HCT116 (cell line): ENCODE measurements at regions not wholly inside any gene's neighbourhood (a gene's known extent, or its start where the extent isn't known, plus 50 kb on each side); places are given as distances from the start of the nearest gene placed in this dataset.

Experiments used
- ATAC-seq: fragments of 200-7000 bp; cut with Tn5 transposase; 2 replicates; pipeline ENCODE4 v1.9.1; 2020; ENCODE audit warnings: mild to moderate bottlenecking, moderate library complexity
- BruUV-seq: library from RNA; stranded (reverse); fragments of 400-500 nt; replicated peaks from 2 replicates; lab custom pipeline; 2021; lab: Mats Ljungman, UMichigan
- CTCF ChIA-PET: fragments of 300-600 bp; sonication (Branson Sonifier 250); formaldehyde crosslinking; loops from one replicate; lab custom pipeline; 2021; ENCODE audit warnings: antibody characterized with exemption; lab: Charles Lee
- POLR2A ChIA-PET: fragments of 300-600, 350-600 bp; sonication (Branson Sonifier 250); formaldehyde crosslinking; loops from one replicate; lab custom pipeline; 2021; ENCODE audit warnings: antibody characterized with exemption; lab: Charles Lee
- RAD21 ChIA-PET, 2 experiments: fragments of 300-600 bp; sonication (Branson Sonifier 250); formaldehyde crosslinking; loops; one replicate each; lab custom pipeline; 2023; ENCODE audit warnings: low total read pairs in 2 of 2; ENCODE audit not compliant: uncharacterized antibody in 2 of 2, unreplicated experiment in 2 of 2, low non-redundant PET in 1 of 2; lab: Charles Lee
- DNase-seq: peaks from one replicate; pipeline ENCODE4 v3.0.0-alpha.2; 2010; ENCODE audit warnings: low read depth, low spot score
- H2AFZ ChIP-seq: fragments of 200-600 bp; shearing (Covaris generic), sonication (generic); 2 replicates; pipeline ENCODE4 v1.6.1; 2017; ENCODE audit warnings: low read depth, mixed run types, mixed read lengths, antibody characterized with exemption, low read length; ENCODE audit not compliant: poor library complexity, severe bottlenecking
- H3K27ac ChIP-seq: 2 replicates; pipeline ENCODE4 v1.5.1; 2012; ENCODE audit warnings: low read depth, low read length
- H3K27me3 ChIP-seq: fragments of 200-600 bp; sonication (generic); 2 replicates; pipeline ENCODE4 v1.6.1; 2016; ENCODE audit warnings: mixed run types, low read length, mixed read lengths; ENCODE audit not compliant: insufficient read depth
- H3K36me3 ChIP-seq, 2 experiments: fragments of 200-500 bp in 1 of 2; fragments of 200-600 bp in 1 of 2; sonication (Bioruptor generic) in 1 of 2; sonication (generic) in 1 of 2; 2 replicates each; pipeline versions ENCODE4 v1.5.1 to v1.6.1; 2014 to 2016; ENCODE audit warnings: low read length in 2 of 2, inconsistent platforms in 1 of 2, mixed read lengths in 1 of 2, mixed run types in 1 of 2; ENCODE audit not compliant: insufficient read depth in 2 of 2, control insufficient read depth in 1 of 2
- H3K4me1 ChIP-seq, 2 experiments: fragments of 200-600 bp in 1 of 2; sonication (generic) in 1 of 2; 2 replicates each; pipeline versions ENCODE4 v1.5.1 to v1.6.1; 2012 to 2017; ENCODE audit warnings: low read length in 2 of 2, inconsistent platforms in 1 of 2, mild to moderate bottlenecking in 1 of 2, mixed read lengths in 1 of 2, mixed run types in 1 of 2, moderate library complexity in 1 of 2; ENCODE audit not compliant: insufficient read depth in 2 of 2, control insufficient read depth in 1 of 2
- H3K4me2 ChIP-seq: fragments of 200-600 bp; sonication (generic); 2 replicates; pipeline ENCODE4 v1.6.1; 2017; ENCODE audit warnings: mixed run types, low read length, mixed read lengths
- H3K4me3 ChIP-seq, 2 experiments: fragments of 200-600 bp in 1 of 2; sonication (generic) in 1 of 2; replicated peaks in 1 of 2; 2 replicates each; pipeline ENCODE4 v1.5.1; 2011 to 2016; ENCODE audit warnings: low read length in 2 of 2, control low read depth in 1 of 2, low read depth in 1 of 2, mild to moderate bottlenecking in 1 of 2, mixed read lengths in 1 of 2, mixed run types in 1 of 2
- H3K79me2 ChIP-seq: fragments of 200-600 bp; sonication (generic); 2 replicates; pipeline ENCODE4 v1.6.1; 2017; ENCODE audit warnings: mild to moderate bottlenecking, mixed run types, low read length, moderate library complexity, mixed read lengths; ENCODE audit not compliant: insufficient read depth
- H3K9ac ChIP-seq: fragments of 200-600 bp; sonication (generic); 2 replicates; pipeline ENCODE4 v1.6.1; 2016; ENCODE audit warnings: low read length, mixed read lengths
- H3K9me2 ChIP-seq: fragments of 200-600 bp; sonication (generic), shearing (Covaris generic); 2 replicates; pipeline ENCODE4 v1.6.1; 2017; ENCODE audit warnings: mixed run types, mild to moderate bottlenecking, moderate library complexity; ENCODE audit not compliant: insufficient read depth
- H3K9me3 ChIP-seq, 2 experiments: fragments of 200-500 bp in 1 of 2; fragments of 200-600 bp in 1 of 2; sonication (Bioruptor generic) in 1 of 2; sonication (generic) in 1 of 2; 2 replicates each; pipeline ENCODE4 v1.6.1; 2014 to 2017; ENCODE audit warnings: low read length in 2 of 2, mixed read lengths in 2 of 2, inconsistent platforms in 1 of 2, low read depth in 1 of 2, mild to moderate bottlenecking in 1 of 2, mixed run types in 1 of 2, moderate library complexity in 1 of 2; ENCODE audit not compliant: control insufficient read depth in 1 of 2, insufficient read depth in 1 of 2
- H4K20me1 ChIP-seq: fragments of 200-600 bp; sonication (generic), shearing (Covaris generic); 2 replicates; pipeline ENCODE4 v1.6.1; 2017; ENCODE audit warnings: mixed run types, mild to moderate bottlenecking, moderate library complexity; ENCODE audit not compliant: insufficient read depth
- CTCF ChIP-seq, 3 experiments: fragments of 200-600 bp in 1 of 3; sonication (generic) in 1 of 3; IDR thresholded peaks in 2 of 3; conservative IDR thresholded peaks in 1 of 3; 2 replicates each; pipeline ENCODE4 v1.5.1; 2012 to 2017; ENCODE audit warnings: low read depth in 2 of 3, low read length in 2 of 3, antibody characterized with exemption in 1 of 3, borderline replicate concordance in 1 of 3, control low read depth in 1 of 3, mild to moderate bottlenecking in 1 of 3, mixed read lengths in 1 of 3, mixed run types in 1 of 3, moderate library complexity in 1 of 3; ENCODE audit not compliant: insufficient read depth in 1 of 3
- EGR1 ChIP-seq: IDR thresholded peaks from 2 replicates; pipeline ENCODE4 v1.6.1; 2012; ENCODE audit warnings: low read depth
- EZH2 ChIP-seq: fragments of 200-600 bp; sonication (generic); IDR thresholded peaks from 2 replicates; pipeline ENCODE4 v1.6.1; 2017; ENCODE audit warnings: antibody characterized with exemption, mixed run types
- FOSL1 ChIP-seq: IDR thresholded peaks from 2 replicates; pipeline ENCODE4 v1.6.1; 2012; ENCODE audit warnings: low read depth
- POLR2A ChIP-seq: IDR thresholded peaks from 2 replicates; pipeline ENCODE4 v1.7.0; 2011; ENCODE audit warnings: borderline replicate concordance; ENCODE audit not compliant: insufficient read depth, insufficient read length; ENCODE audit errors: extremely low read depth
- RAD21 ChIP-seq: IDR thresholded peaks from 2 replicates; pipeline ENCODE4 v1.6.1; 2012; ENCODE audit warnings: low read depth, mild to moderate bottlenecking
- REST ChIP-seq: IDR thresholded peaks from 2 replicates; pipeline ENCODE4 v1.6.1; 2012; ENCODE audit warnings: low read depth
- SIN3A ChIP-seq: IDR thresholded peaks from 2 replicates; pipeline ENCODE4 v1.6.1; 2012; ENCODE audit warnings: low read depth
- SP1 ChIP-seq: IDR thresholded peaks from 2 replicates; pipeline ENCODE4 v1.6.1; 2012; ENCODE audit warnings: low read depth
- SRF ChIP-seq: IDR thresholded peaks from 2 replicates; pipeline ENCODE4 v1.6.1; 2012; ENCODE audit warnings: low read depth
- TCF7L2 ChIP-seq: IDR thresholded peaks from 2 replicates; pipeline ENCODE4 v1.7.0; 2011; ENCODE audit warnings: borderline replicate concordance, inconsistent platforms; ENCODE audit not compliant: insufficient read depth, insufficient read length; ENCODE audit errors: extremely low read depth
- intact Hi-C: fragments of 100-400 bp; cut with micrococcal nuclease; formaldehyde crosslinking; loops from 2 replicates; pipeline ENCODE4 v1.10.0; 2022

GRCh38 chr3:72095521-72095920 is 310.6 kb upstream of the PROK2 start:
- no peak overlapping the region for H3K4me3 ChIP-seq
- ATAC-seq (no peak), DNase-seq (no peak)

More at GRCh38 chr3:72095521-72095920, 310.6 kb upstream of the PROK2 start:
- no peak overlapping the region for H3K27ac ChIP-seq
- no peak for TF ChIP-seq RAD21
- TF ChIP-seq EZH2, result no peak
- TF ChIP-seq SIN3A, result no peak
- TF ChIP-seq FOSL1, result no peak
- no peak for TF ChIP-seq SRF
- no peak for TF ChIP-seq EGR1
- TF ChIP-seq REST, result no peak
- TF ChIP-seq SP1, result no peak
- TF ChIP-seq CTCF (IDR thresholded peaks at IDR 0.05 in 2 of 3, conservative IDR thresholded peaks at IDR 0.05 in 1 of 3; ENCODE audit: borderline replicate concordance in 1 of 3, insufficient read depth in 1 of 3, low read depth in 2 of 3, low read length in 2 of 3), result no peak
- TF ChIP-seq POLR2A, result no peak
- TF ChIP-seq TCF7L2, result no peak
- TF ChIP-seq, all 23 proteins: peak for 0
- Histone ChIP-seq H3K9me3 (no peaks in the 10 kb centered on the region), H3K9me2 (no peaks in the 10 kb centered on the region), H3K4me2 (no peak overlapping the region), H3K79me2 (no peaks in the 10 kb centered on the region), H3K9ac (no peak overlapping the region), H2AFZ (no peak overlapping the region), H3K4me1 (no peaks in the 10 kb centered on the region), H3K36me3 (no peaks in the 10 kb centered on the region), H3K27me3 (peaks cover 21% of the 10 kb centered on the region), H4K20me1 (no peaks in the 10 kb centered on the region)
- intact Hi-C loops, result no loop called here
- no TSS peak for BruUV-seq
- ChIA-PET RAD21 (no interaction called here), CTCF (no interaction called here), POLR2A (no interaction called here)
